Panc1 (cell line): ENCODE measurements at regions not wholly inside any gene's neighbourhood (a gene's known extent, or its start where the extent isn't known, plus 50 kb on each side); places are given as distances from the start of the nearest gene placed in this dataset.

Experiments
- ATAC-seq: fragments of 200-7000 bp; cut with Tn5 transposase; 2 replicates; pipeline ENCODE4 v1.9.1; 2020; ENCODE audit warnings: mild to moderate bottlenecking, moderate library complexity
- BruUV-seq: library from RNA; stranded (reverse); fragments of 400-500 nt; replicated peaks from 2 replicates; lab custom pipeline; 2021; lab: Mats Ljungman, UMichigan
- CTCF ChIA-PET: fragments of 300-600 bp; sonication (Branson Sonifier 250); formaldehyde crosslinking; loops from one replicate; lab custom pipeline; 2022; ENCODE audit warnings: antibody characterized with exemption; lab: Charles Lee
- POLR2A ChIA-PET: fragments of 300-600 bp; sonication (Branson Sonifier 250); formaldehyde crosslinking; loops from one replicate; lab custom pipeline; 2022; ENCODE audit warnings: antibody characterized with exemption; lab: Charles Lee
- DNase-seq: peaks from one replicate; pipeline ENCODE4 v3.0.0-alpha.2; 2010; ENCODE audit warnings: low read depth, low spot score
- H3K27ac ChIP-seq: 2 replicates; pipeline ENCODE4 v1.5.1; 2011; ENCODE audit warnings: mild to moderate bottlenecking, low read length, inconsistent platforms
- H3K27me3 ChIP-seq: fragments of 200-500 bp; sonication (Bioruptor generic); 2 replicates; pipeline ENCODE4 v1.6.0; 2014; ENCODE audit warnings: low read length, inconsistent platforms; ENCODE audit not compliant: control insufficient read depth, insufficient read depth
- H3K36me3 ChIP-seq: fragments of 200-500 bp; sonication (Bioruptor generic); 2 replicates; pipeline ENCODE4 v1.5.1; 2014; ENCODE audit warnings: inconsistent platforms, mild to moderate bottlenecking, low read length, moderate library complexity; ENCODE audit not compliant: control insufficient read depth, insufficient read depth
- H3K4me1 ChIP-seq: 2 replicates; pipeline ENCODE4 v1.5.1; 2011; ENCODE audit warnings: inconsistent platforms, mild to moderate bottlenecking, low read length, moderate library complexity; ENCODE audit not compliant: control insufficient read depth, insufficient read depth
- H3K4me3 ChIP-seq, 2 experiments: 2 replicates each; pipeline ENCODE4 v1.5.1; 2011 to 2012; ENCODE audit warnings: low read depth in 2 of 2, low read length in 2 of 2, mild to moderate bottlenecking in 2 of 2, inconsistent platforms in 1 of 2, moderate library complexity in 1 of 2
- H3K9me3 ChIP-seq: fragments of 200-500 bp; sonication (Bioruptor generic); 2 replicates; pipeline ENCODE4 v1.5.1; 2014; ENCODE audit warnings: low read depth, mild to moderate bottlenecking, inconsistent platforms, low read length, moderate library complexity; ENCODE audit not compliant: control insufficient read depth, insufficient read depth
- POLR2AphosphoS5 ChIP-seq: IDR thresholded peaks from 2 replicates; pipeline ENCODE4 v1.6.1; 2012; ENCODE audit warnings: mild to moderate bottlenecking, low read depth, low read length, moderate library complexity
- SIN3A ChIP-seq: IDR thresholded peaks from 2 replicates; pipeline ENCODE4 v1.6.1; 2012; ENCODE audit warnings: low read depth, mild to moderate bottlenecking, low read length, moderate library complexity, borderline replicate concordance; ENCODE audit not compliant: insufficient read depth
- TCF7L2 ChIP-seq: IDR thresholded peaks from 2 replicates; pipeline ENCODE4 v1.6.1; 2011; ENCODE audit warnings: mild to moderate bottlenecking, low read depth, low read length, inconsistent platforms
- in situ Hi-C: cut with HindIII; loops from 2 replicates; pipeline ENCODE4 v1.10.0; 2016; ENCODE audit warnings: low sequenced_read_pairs, low pct_unique_long_range_greater_than_20kb
- intact Hi-C: fragments of 100-400 bp; cut with micrococcal nuclease; formaldehyde crosslinking; loops from one replicate; pipeline ENCODE4 v1.10.0; 2022; ENCODE audit not compliant: unreplicated experiment
- TF ChIP-seq, protein P1 (sequence below): fragments of 450-650 bp; IDR thresholded peaks from 2 replicates; pipeline ENCODE4 v1.5.1; 2017; ENCODE audit warnings: mild to moderate bottlenecking
- TF ChIP-seq, protein P2 (sequence below), 2 experiments: IDR thresholded peaks; 2 replicates each; pipeline ENCODE4 v1.6.1; 2011 to 2012; ENCODE audit warnings: low read depth in 2 of 2, control low read depth in 1 of 2, low read length in 1 of 2, mild to moderate bottlenecking in 1 of 2, moderate library complexity in 1 of 2; ENCODE audit not compliant: insufficient read depth in 1 of 2

DNA sequence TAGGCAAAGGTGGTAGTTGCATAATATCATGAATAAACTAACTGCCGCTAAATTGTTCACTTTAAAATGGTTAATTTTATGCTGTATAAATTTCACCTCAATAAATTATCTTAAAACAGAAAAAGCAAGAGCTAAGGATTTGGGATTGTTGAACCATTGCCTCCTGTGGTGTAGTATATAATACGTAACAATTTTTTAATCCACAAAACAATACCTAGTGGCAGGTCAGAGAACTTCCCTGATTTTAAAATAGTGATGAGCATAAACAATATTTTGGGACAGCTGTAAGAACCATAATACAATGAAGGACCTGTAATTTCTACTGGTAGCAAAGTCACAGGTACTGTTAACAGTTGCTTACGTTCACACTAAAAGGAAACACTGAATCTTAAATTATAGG lies 161.9 kb upstream of the PRNP start:
- DNase-seq (no peak), ATAC-seq (no peak)
- H3K4me3 ChIP-seq = no peak overlapping the region
- H3K4me1 ChIP-seq = no peaks in the 10 kb centered on the region
- BruUV-seq = no TSS peak
- TF ChIP-seq, protein P1, sequence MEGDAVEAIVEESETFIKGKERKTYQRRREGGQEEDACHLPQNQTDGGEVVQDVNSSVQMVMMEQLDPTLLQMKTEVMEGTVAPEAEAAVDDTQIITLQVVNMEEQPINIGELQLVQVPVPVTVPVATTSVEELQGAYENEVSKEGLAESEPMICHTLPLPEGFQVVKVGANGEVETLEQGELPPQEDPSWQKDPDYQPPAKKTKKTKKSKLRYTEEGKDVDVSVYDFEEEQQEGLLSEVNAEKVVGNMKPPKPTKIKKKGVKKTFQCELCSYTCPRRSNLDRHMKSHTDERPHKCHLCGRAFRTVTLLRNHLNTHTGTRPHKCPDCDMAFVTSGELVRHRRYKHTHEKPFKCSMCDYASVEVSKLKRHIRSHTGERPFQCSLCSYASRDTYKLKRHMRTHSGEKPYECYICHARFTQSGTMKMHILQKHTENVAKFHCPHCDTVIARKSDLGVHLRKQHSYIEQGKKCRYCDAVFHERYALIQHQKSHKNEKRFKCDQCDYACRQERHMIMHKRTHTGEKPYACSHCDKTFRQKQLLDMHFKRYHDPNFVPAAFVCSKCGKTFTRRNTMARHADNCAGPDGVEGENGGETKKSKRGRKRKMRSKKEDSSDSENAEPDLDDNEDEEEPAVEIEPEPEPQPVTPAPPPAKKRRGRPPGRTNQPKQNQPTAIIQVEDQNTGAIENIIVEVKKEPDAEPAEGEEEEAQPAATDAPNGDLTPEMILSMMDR = no peak; the same call in 1 of the 2 replicates
- TF ChIP-seq POLR2AphosphoS5 (no peak), TCF7L2 (no peak), SIN3A (no peak)
- TF ChIP-seq, protein P2, sequence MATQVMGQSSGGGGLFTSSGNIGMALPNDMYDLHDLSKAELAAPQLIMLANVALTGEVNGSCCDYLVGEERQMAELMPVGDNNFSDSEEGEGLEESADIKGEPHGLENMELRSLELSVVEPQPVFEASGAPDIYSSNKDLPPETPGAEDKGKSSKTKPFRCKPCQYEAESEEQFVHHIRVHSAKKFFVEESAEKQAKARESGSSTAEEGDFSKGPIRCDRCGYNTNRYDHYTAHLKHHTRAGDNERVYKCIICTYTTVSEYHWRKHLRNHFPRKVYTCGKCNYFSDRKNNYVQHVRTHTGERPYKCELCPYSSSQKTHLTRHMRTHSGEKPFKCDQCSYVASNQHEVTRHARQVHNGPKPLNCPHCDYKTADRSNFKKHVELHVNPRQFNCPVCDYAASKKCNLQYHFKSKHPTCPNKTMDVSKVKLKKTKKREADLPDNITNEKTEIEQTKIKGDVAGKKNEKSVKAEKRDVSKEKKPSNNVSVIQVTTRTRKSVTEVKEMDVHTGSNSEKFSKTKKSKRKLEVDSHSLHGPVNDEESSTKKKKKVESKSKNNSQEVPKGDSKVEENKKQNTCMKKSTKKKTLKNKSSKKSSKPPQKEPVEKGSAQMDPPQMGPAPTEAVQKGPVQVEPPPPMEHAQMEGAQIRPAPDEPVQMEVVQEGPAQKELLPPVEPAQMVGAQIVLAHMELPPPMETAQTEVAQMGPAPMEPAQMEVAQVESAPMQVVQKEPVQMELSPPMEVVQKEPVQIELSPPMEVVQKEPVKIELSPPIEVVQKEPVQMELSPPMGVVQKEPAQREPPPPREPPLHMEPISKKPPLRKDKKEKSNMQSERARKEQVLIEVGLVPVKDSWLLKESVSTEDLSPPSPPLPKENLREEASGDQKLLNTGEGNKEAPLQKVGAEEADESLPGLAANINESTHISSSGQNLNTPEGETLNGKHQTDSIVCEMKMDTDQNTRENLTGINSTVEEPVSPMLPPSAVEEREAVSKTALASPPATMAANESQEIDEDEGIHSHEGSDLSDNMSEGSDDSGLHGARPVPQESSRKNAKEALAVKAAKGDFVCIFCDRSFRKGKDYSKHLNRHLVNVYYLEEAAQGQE (IDR thresholded peaks at IDR 0.05; ENCODE audit: insufficient read depth in 1 of 2, low read depth in 2 of 2, low read length in 1 of 2) = no peak
- in situ Hi-C loops = no loop called here
- intact Hi-C loops = no loop called here
- H3K27ac ChIP-seq = no peak overlapping the region
- H3K36me3 ChIP-seq = no peaks in the 10 kb centered on the region
- no peaks in the 10 kb centered on the region for H3K27me3 ChIP-seq
- POLR2A ChIA-PET = interaction anchor here (0.7 kb wide), 1 partner anchor 14 kb away, joined by 3 read pairs; no protein-coding TSS in a partner anchor
- CTCF ChIA-PET = no interaction called here
- H3K9me3 ChIP-seq = no peaks in the 10 kb centered on the region

DNA sequence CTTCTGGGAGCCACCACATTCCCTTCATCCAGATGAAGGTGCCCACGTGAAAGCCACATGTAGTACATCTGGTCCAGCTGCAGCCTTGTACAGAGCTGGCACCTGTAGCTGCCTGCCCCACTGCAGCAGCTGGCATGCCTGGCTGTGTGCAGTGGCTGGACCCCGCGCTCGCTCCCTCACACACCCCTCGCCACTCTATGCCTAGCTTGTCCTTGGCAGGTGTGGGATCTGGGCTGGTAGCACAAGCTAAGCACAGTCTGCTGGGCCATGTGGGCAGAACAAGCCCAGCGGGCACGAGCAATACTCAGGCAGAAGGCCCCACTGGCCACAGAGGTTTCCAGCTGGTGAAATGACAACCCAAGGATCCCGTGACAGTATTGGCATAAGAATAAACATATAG lies 163.9 kb upstream of the PRNP start:
- Histone ChIP-seq H3K27me3 (no peaks in the 10 kb centered on the region), H3K36me3 (no peaks in the 10 kb centered on the region), H3K4me1 (no peaks in the 10 kb centered on the region), H3K4me3 (no peak overlapping the region), H3K27ac (no peak overlapping the region), H3K9me3 (no peaks in the 10 kb centered on the region)
- POLR2A ChIA-PET = no interaction called here
- BruUV-seq = no TSS peak
- intact Hi-C loops (no loop called here), in situ Hi-C loops (no loop called here)
- CTCF ChIA-PET = interaction anchor here (0.6 kb wide), 1 partner anchor 433 kb away, joined by 5 read pairs; no protein-coding TSS in a partner anchor
- no peak for DNase-seq
- TF ChIP-seq TCF7L2 = no peak
- TF ChIP-seq, protein P1 = no peak
- TF ChIP-seq SIN3A = no peak
- no peak for TF ChIP-seq POLR2AphosphoS5
- TF ChIP-seq, protein P2 (IDR thresholded peaks at IDR 0.05; ENCODE audit: insufficient read depth in 1 of 2, low read depth in 2 of 2, low read length in 1 of 2) = no peak
- no peak for ATAC-seq
